ENCODE measurements at regions not wholly inside any gene's neighbourhood (a gene's known extent, or its start where the extent isn't known, plus 50 kb on each side); places are given as distances from the start of the nearest gene placed in this dataset.

DNA sequence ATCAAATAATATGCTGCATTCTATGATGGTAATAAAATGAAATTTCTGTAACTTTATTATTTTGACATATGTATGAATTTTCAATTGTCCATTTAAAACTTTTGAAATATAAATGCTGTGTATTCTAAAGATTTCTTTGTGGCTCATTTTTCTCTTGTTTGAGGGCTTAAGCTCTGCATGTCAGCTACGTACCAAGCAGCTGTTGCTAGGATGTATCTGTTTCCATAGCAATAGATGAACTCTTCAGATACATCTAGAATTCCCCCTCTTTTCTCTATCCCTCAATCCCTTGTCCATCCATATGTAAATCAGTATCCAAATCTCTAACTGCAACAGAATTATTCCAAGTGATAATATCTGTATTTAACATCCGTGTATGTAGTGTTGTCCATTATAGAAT is 76.5 kb upstream of the OPRM1 start:
- Histone ChIP-seq H3K36me3 (replicated peaks in 1 of 2; ENCODE audit: control insufficient read depth in 1 of 2, insufficient read depth in 2 of 2, low read length in 2 of 2) (no peaks in the 10 kb centered on the region), H3K4me3 (replicated peaks in 1 of 3; ENCODE audit: insufficient read depth in 1 of 3, low read depth in 2 of 3, low read length in 3 of 3) (no peak overlapping the region), H4K20me1 (ENCODE audit: insufficient read depth, low read length) (no peaks in the 10 kb centered on the region), H3K4me1 (ENCODE audit: insufficient read depth, low read length) (no peaks in the 10 kb centered on the region), H3K79me2 (ENCODE audit: insufficient read depth, low read length) (no peaks in the 10 kb centered on the region), H3K9ac (ENCODE audit: insufficient read depth, low read depth, low read length) (no peak overlapping the region), H3K27ac (ENCODE audit: extremely low read length, insufficient read depth, low read length) (no peak overlapping the region), H3K27me3 (ENCODE audit: control insufficient read depth in 1 of 2, insufficient read depth in 2 of 2, low read length in 2 of 2) (no peaks in the 10 kb centered on the region), H3K9me3 (ENCODE audit: low read length) (no peaks in the 10 kb centered on the region), H3K4me2 (ENCODE audit: low read depth, low read length) (no peak overlapping the region), H2AFZ (ENCODE audit: low read length) (no peak overlapping the region)
- ChIA-PET CTCF (ENCODE audit: low intra/inter-chr PET ratio, low total read pairs) (no interaction called here), POLR2A (no interaction called here)
- no TSS peak for BruUV-seq (replicated peaks)
- ATAC-seq (no peak), DNase-seq (ENCODE audit: low spot score) (no peak), FAIRE-seq (no peak)
- WGBS (ENCODE audit: low lambda C conversion rate) = 6% methylated on average over 2 of the region's 2 CpGs
- TF ChIP-seq ZNF546 (CRISPR knock-in tag; conservative IDR thresholded peaks at IDR 0.05) (no peak), GABPB1 (CRISPR knock-in tag; IDR thresholded peaks at IDR 0.05) (no peak), HNF4G (IDR thresholded peaks at IDR 0.05; ENCODE audit: borderline replicate concordance, low read depth, low read length) (no peak), HNF4G (CRISPR knock-in tag; IDR thresholded peaks at IDR 0.05; ENCODE audit: borderline replicate concordance, low read depth) (no peak), ZNF326 (CRISPR knock-in tag; IDR thresholded peaks at IDR 0.05; ENCODE audit: borderline replicate concordance) (no peak), REXO4 (CRISPR knock-in tag; IDR thresholded peaks at IDR 0.05; ENCODE audit: borderline replicate concordance) (no peak), KLF6 (CRISPR knock-in tag; IDR thresholded peaks at IDR 0.05) (no peak), ZFP36L1 (CRISPR knock-in tag; IDR thresholded peaks at IDR 0.05) (no peak), NFKB2 (CRISPR knock-in tag; IDR thresholded peaks at IDR 0.05; ENCODE audit: borderline replicate concordance) (no peak), ZNF263 (CRISPR knock-in tag; IDR thresholded peaks at IDR 0.05) (no peak), ESRRA (CRISPR knock-in tag; IDR thresholded peaks at IDR 0.05; ENCODE audit: low read depth) (no peak), WIZ (CRISPR knock-in tag; IDR thresholded peaks at IDR 0.05) (no peak), MXD1 (CRISPR knock-in tag; IDR thresholded peaks at IDR 0.05) (no peak), ZNF18 (CRISPR knock-in tag; IDR thresholded peaks at IDR 0.05; ENCODE audit: insufficient replicate concordance) (no peak), ZSCAN21 (CRISPR knock-in tag; IDR thresholded peaks at IDR 0.05; ENCODE audit: borderline replicate concordance) (no peak), ATF5 (CRISPR knock-in tag; IDR thresholded peaks at IDR 0.05; ENCODE audit: low read depth) (no peak)
- TF ChIP-seq, protein P1, sequence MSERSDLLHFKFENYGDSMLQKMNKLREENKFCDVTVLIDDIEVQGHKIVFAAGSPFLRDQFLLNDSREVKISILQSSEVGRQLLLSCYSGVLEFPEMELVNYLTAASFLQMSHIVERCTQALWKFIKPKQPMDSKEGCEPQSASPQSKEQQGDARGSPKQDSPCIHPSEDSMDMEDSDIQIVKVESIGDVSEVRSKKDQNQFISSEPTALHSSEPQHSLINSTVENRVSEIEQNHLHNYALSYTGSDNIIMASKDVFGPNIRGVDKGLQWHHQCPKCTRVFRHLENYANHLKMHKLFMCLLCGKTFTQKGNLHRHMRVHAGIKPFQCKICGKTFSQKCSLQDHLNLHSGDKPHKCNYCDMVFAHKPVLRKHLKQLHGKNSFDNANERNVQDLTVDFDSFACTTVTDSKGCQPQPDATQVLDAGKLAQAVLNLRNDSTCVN (CRISPR knock-in tag; IDR thresholded peaks at IDR 0.05; ENCODE audit: borderline replicate concordance) = no peak
- intact Hi-C loops (cut with micrococcal nuclease; ENCODE audit: unreplicated experiment) = no loop called here
- in situ Hi-C loops (cut with HindIII; ENCODE audit: extremely low pct_ligation_motif_present, low pct_unique_long_range_greater_than_20kb) = loop anchor here (25.0 kb wide), 1 partner anchor 725 kb away; no protein-coding TSS in a partner anchor
